ENCODE measurements at regions not wholly inside any gene's neighbourhood (a gene's known extent, or its start where the extent isn't known, plus 50 kb on each side); places are given as distances from the start of the nearest gene placed in this dataset.

GRCh38 chr1:47635111-47635510 lies 197.3 kb downstream of the FOXD2 start:
- H3K27ac ChIP-seq: no peak overlapping the region
- DNase-seq: no peak
- H3K4me3 ChIP-seq: no peak overlapping the region
- no peaks in the 10 kb centered on the region for H3K27me3 ChIP-seq
- no peaks in the 10 kb centered on the region for H3K36me3 ChIP-seq
- H3K9me3 ChIP-seq: no peaks in the 10 kb centered on the region
- WGBS, 2 donors: 91 to 95% methylated on average over 5 of the region's 5 CpGs
- no peaks in the 10 kb centered on the region for H3K4me1 ChIP-seq
- TF ChIP-seq POLR2A (IDR thresholded peaks at IDR 0.05): no peak
- TF ChIP-seq POLR2AphosphoS5 (IDR thresholded peaks at IDR 0.05): no peak
- TF ChIP-seq, protein P1, sequence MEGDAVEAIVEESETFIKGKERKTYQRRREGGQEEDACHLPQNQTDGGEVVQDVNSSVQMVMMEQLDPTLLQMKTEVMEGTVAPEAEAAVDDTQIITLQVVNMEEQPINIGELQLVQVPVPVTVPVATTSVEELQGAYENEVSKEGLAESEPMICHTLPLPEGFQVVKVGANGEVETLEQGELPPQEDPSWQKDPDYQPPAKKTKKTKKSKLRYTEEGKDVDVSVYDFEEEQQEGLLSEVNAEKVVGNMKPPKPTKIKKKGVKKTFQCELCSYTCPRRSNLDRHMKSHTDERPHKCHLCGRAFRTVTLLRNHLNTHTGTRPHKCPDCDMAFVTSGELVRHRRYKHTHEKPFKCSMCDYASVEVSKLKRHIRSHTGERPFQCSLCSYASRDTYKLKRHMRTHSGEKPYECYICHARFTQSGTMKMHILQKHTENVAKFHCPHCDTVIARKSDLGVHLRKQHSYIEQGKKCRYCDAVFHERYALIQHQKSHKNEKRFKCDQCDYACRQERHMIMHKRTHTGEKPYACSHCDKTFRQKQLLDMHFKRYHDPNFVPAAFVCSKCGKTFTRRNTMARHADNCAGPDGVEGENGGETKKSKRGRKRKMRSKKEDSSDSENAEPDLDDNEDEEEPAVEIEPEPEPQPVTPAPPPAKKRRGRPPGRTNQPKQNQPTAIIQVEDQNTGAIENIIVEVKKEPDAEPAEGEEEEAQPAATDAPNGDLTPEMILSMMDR (IDR thresholded peaks at IDR 0.05): no peak
- TF ChIP-seq EP300 (IDR thresholded peaks at IDR 0.05): no peak
- intact Hi-C loops (cut with DNase I): no loop called here

GRCh38 chr1:47635597-47635996 lies 197.8 kb downstream of the FOXD2 start:
- TF ChIP-seq POLR2AphosphoS5 (IDR thresholded peaks at IDR 0.05) (no peak), EP300 (IDR thresholded peaks at IDR 0.05) (no peak)
- TF ChIP-seq, protein P1 (IDR thresholded peaks at IDR 0.05): no peak
- no peaks in the 10 kb centered on the region for H3K4me1 ChIP-seq
- no peak for DNase-seq
- intact Hi-C loops (cut with DNase I): no loop called here
- H3K4me3 ChIP-seq: no peak overlapping the region
- no peaks in the 10 kb centered on the region for H3K9me3 ChIP-seq
- no peak overlapping the region for H3K27ac ChIP-seq
- H3K36me3 ChIP-seq: no peaks in the 10 kb centered on the region
- no peaks in the 10 kb centered on the region for H3K27me3 ChIP-seq
- WGBS, 2 donors: 83 to 92% methylated on average over 2 of the region's 2 CpGs

GRCh38 chr1:47637111-47637685 lies 199.4 kb downstream of the FOXD2 start:
- DNase-seq: no peak
- intact Hi-C loops (cut with DNase I): no loop called here
- no peaks in the 10 kb centered on the region for H3K27me3 ChIP-seq
- H3K36me3 ChIP-seq: no peaks in the 10 kb centered on the region
- no peaks in the 10 kb centered on the region for H3K4me1 ChIP-seq
- WGBS, 2 donors: 76 to 80% methylated on average over 6 of the region's 6 CpGs
- H3K9me3 ChIP-seq: no peaks in the 10 kb centered on the region
- H3K4me3 ChIP-seq: no peak overlapping the region
- no peak overlapping the region for H3K27ac ChIP-seq
- TF ChIP-seq, protein P1 (IDR thresholded peaks at IDR 0.05): no peak
- no peak for TF ChIP-seq EP300 (IDR thresholded peaks at IDR 0.05)

DNA sequence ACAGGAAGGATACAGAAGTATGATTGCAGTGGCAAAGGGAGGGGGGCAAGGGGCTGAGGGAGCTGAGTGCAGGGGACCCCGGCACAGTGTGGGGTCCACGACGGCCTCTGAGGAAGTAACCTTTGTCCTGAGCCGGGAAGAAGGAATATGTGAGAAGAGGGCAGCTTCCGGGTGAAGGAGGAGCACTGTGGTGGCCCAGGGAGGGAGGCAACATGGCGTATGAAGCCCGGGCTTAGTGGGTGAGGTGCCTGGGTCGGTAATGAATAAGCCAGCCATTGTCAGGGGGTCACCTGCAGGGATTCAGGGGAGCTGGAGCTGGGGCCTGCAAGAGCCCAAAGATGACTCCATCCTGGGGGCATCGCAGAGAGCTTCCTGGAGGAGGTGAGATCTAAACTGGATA lies 200.4 kb downstream of the FOXD2 start:
- Histone ChIP-seq H3K9me3 (no peaks in the 10 kb centered on the region), H3K27me3 (no peaks in the 10 kb centered on the region), H3K36me3 (no peaks in the 10 kb centered on the region), H3K4me1 (no peaks in the 10 kb centered on the region), H3K4me3 (no peak overlapping the region), H3K27ac (no peak overlapping the region)
- intact Hi-C loops (cut with DNase I): no loop called here
- no peak for TF ChIP-seq EP300 (IDR thresholded peaks at IDR 0.05)
- no peak for TF ChIP-seq POLR2A (IDR thresholded peaks at IDR 0.05)
- TF ChIP-seq, protein P1 (IDR thresholded peaks at IDR 0.05): no peak
- no peak for TF ChIP-seq POLR2AphosphoS5 (IDR thresholded peaks at IDR 0.05)
- whole genome bisulfite sequencing, 2 donors: 47 to 57% methylated on average over 9 of the region's 9 CpGs
- peak; percentile 25 for DNase-seq

- H3K27me3 ChIP-seq: no peaks in the 10 kb centered on the region
- H3K9me3 ChIP-seq: no peaks in the 10 kb centered on the region
- no peak overlapping the region for H3K4me3 ChIP-seq
- TF ChIP-seq POLR2A (IDR thresholded peaks at IDR 0.05) (no peak), POLR2AphosphoS5 (IDR thresholded peaks at IDR 0.05) (no peak), EP300 (IDR thresholded peaks at IDR 0.05) (no peak)
- TF ChIP-seq, protein P1 (IDR thresholded peaks at IDR 0.05): no peak
- H3K27ac ChIP-seq: no peak overlapping the region
- no peaks in the 10 kb centered on the region for H3K36me3 ChIP-seq
- intact Hi-C loops (cut with DNase I): no loop called here
- peak; percentile 47 for DNase-seq
- WGBS, 2 donors: 76 to 86% methylated on average over 5 of the region's 5 CpGs
- H3K4me1 ChIP-seq: no peaks in the 10 kb centered on the region
These were observed 200.9 kb downstream of the FOXD2 start for GRCh38 chr1:47638713-47639112.

All from sigmoid colon (tissue), 6 donors.